DND-41 (cell line): ENCODE measurements at regions not wholly inside any gene's neighbourhood (a gene's known extent, or its start where the extent isn't known, plus 50 kb on each side); places are given as distances from the start of the nearest gene placed in this dataset.

Source experiments
- CTCF ChIP-seq: IDR thresholded peaks from 2 replicates; pipeline ENCODE4 v1.5.1; 2012; ENCODE audit warnings: borderline replicate concordance, low read length, moderate library complexity, mild to moderate bottlenecking; ENCODE audit not compliant: poor library complexity, severe bottlenecking; ENCODE audit errors: extremely low read depth
- EZH2 ChIP-seq: IDR thresholded peaks from 3 replicates; pipeline ENCODE4 v1.6.1; 2012; ENCODE audit warnings: borderline replicate concordance, low read depth, mild to moderate bottlenecking, moderate library complexity, low read length, inconsistent platforms; ENCODE audit not compliant: severe bottlenecking

- TF ChIP-seq CTCF (no peak), EZH2 (no peak)
Observed at GRCh38 chr11:134584001-134584561, 172.0 kb upstream of the B3GAT1 start.
